H9 (cell line): ENCODE measurements at regions not wholly inside any gene's neighbourhood (a gene's known extent, or its start where the extent isn't known, plus 50 kb on each side); places are given as distances from the start of the nearest gene placed in this dataset.

Source experiments
- DNase-seq: peaks from one replicate; pipeline ENCODE4 v3.0.0-alpha.2; 2017
- H2AFZ ChIP-seq: one replicate; pipeline ENCODE4 v1.6.1; 2013; ENCODE audit warnings: mild to moderate bottlenecking, low read length, control low read depth, moderate library complexity
- H2AK5ac ChIP-seq: 2 replicates; pipeline ENCODE4 v1.6.1; 2013; ENCODE audit warnings: low read length, control low read depth, mixed read lengths; ENCODE audit not compliant: insufficient read length
- H2BK120ac ChIP-seq: one replicate; pipeline ENCODE4 v1.6.1; 2013; ENCODE audit warnings: low read depth, mild to moderate bottlenecking, low read length, control low read depth, inconsistent platforms; ENCODE audit not compliant: poor library complexity, severe bottlenecking
- H2BK12ac ChIP-seq: 2 replicates; pipeline ENCODE4 v1.6.1; 2013; ENCODE audit warnings: low read length, control low read depth, mixed read lengths, low read depth; ENCODE audit not compliant: insufficient read length
- H2BK15ac ChIP-seq: 2 replicates; pipeline ENCODE4 v1.6.1; 2013; ENCODE audit warnings: low read depth, low read length, control low read depth
- H2BK20ac ChIP-seq: one replicate; pipeline ENCODE4 v1.6.1; 2013; ENCODE audit warnings: low read depth, mild to moderate bottlenecking, low read length, control low read depth, inconsistent platforms; ENCODE audit not compliant: poor library complexity, severe bottlenecking
- H2BK5ac ChIP-seq: 2 replicates; pipeline ENCODE4 v1.6.1; 2013; ENCODE audit warnings: low read length, control low read depth, mixed read lengths; ENCODE audit not compliant: insufficient read length
- H3K14ac ChIP-seq: 2 replicates; pipeline ENCODE4 v1.6.1; 2013; ENCODE audit warnings: low read length, control low read depth; ENCODE audit not compliant: insufficient read depth
- H3K18ac ChIP-seq: 2 replicates; pipeline ENCODE4 v1.6.1; 2013; ENCODE audit warnings: low read depth, mild to moderate bottlenecking, mixed read lengths, low read length, control low read depth; ENCODE audit not compliant: insufficient read length
- H3K23ac ChIP-seq: 2 replicates; pipeline ENCODE4 v1.6.1; 2013; ENCODE audit warnings: low read length, control low read depth, mixed read lengths, low read depth; ENCODE audit not compliant: insufficient read length
- H3K23me2 ChIP-seq: 2 replicates; pipeline ENCODE4 v1.6.1; 2013; ENCODE audit warnings: low read depth, mild to moderate bottlenecking, mixed read lengths, low read length, control low read depth; ENCODE audit not compliant: insufficient read length, poor library complexity, severe bottlenecking
- H3K27ac ChIP-seq: 2 replicates; pipeline ENCODE4 v1.5.1; 2013; ENCODE audit warnings: low read length, control low read depth, mixed read lengths, low read depth; ENCODE audit not compliant: insufficient read length
- H3K27me3 ChIP-seq: 2 replicates; pipeline ENCODE4 v1.6.1; 2013; ENCODE audit warnings: low read length, control low read depth, inconsistent platforms; ENCODE audit not compliant: insufficient read depth
- H3K4ac ChIP-seq: 2 replicates; pipeline ENCODE4 v1.6.1; 2013; ENCODE audit warnings: low read depth, mild to moderate bottlenecking, control low read depth, inconsistent platforms, low read length, moderate library complexity
- H3K4me1 ChIP-seq: 2 replicates; pipeline ENCODE4 v1.6.1; 2013; ENCODE audit warnings: low read length, control low read depth, inconsistent platforms; ENCODE audit not compliant: insufficient read depth
- H3K4me2 ChIP-seq: 2 replicates; pipeline ENCODE4 v1.6.1; 2013; ENCODE audit warnings: low read length, control low read depth, mixed read lengths; ENCODE audit not compliant: insufficient read length, insufficient read depth
- H3K56ac ChIP-seq: 2 replicates; pipeline ENCODE4 v1.6.1; 2013; ENCODE audit warnings: low read depth, mild to moderate bottlenecking, mixed read lengths, low read length, control low read depth; ENCODE audit not compliant: insufficient read length
- H3K79me1 ChIP-seq: 2 replicates; pipeline ENCODE4 v1.6.1; 2013; ENCODE audit warnings: low read depth, mild to moderate bottlenecking, moderate library complexity, low read length, control low read depth, inconsistent platforms; ENCODE audit not compliant: insufficient read depth, poor library complexity, severe bottlenecking
- H3K79me2 ChIP-seq: 2 replicates; pipeline ENCODE4 v1.6.1; 2013; ENCODE audit warnings: low read length, control low read depth, inconsistent platforms; ENCODE audit not compliant: insufficient read depth
- H3K9ac ChIP-seq: 2 replicates; pipeline ENCODE4 v1.6.1; 2013; ENCODE audit warnings: low read length, control low read depth, mixed read lengths; ENCODE audit not compliant: insufficient read length; ENCODE audit errors: extremely low read depth
- H3K9me3 ChIP-seq: one replicate; pipeline ENCODE4 v1.6.1; 2013; ENCODE audit warnings: low read depth, low read length, inconsistent platforms; ENCODE audit not compliant: control insufficient read depth
- H3T11ph ChIP-seq: one replicate; pipeline ENCODE4 v1.6.1; 2013; ENCODE audit warnings: mild to moderate bottlenecking, low read length, control low read depth, inconsistent platforms
- H4K20me1 ChIP-seq: one replicate; pipeline ENCODE4 v1.6.1; 2013; ENCODE audit not compliant: control insufficient read depth, insufficient read length, insufficient read depth
- H4K5ac ChIP-seq: 2 replicates; pipeline ENCODE4 v1.6.1; 2013; ENCODE audit warnings: low read depth, mild to moderate bottlenecking, mixed read lengths, low read length, control low read depth; ENCODE audit not compliant: insufficient read length
- H4K8ac ChIP-seq: replicated peaks from 2 replicates; pipeline ENCODE4 v1.6.1; 2013; ENCODE audit warnings: low read length, control low read depth, mixed read lengths, low read depth; ENCODE audit not compliant: insufficient read length
- H4K91ac ChIP-seq: 2 replicates; pipeline ENCODE4 v1.6.1; 2013; ENCODE audit warnings: low read depth, mild to moderate bottlenecking, moderate library complexity, mixed read lengths, low read length, control low read depth; ENCODE audit not compliant: insufficient read length
- H3K27ac Mint-ChIP-seq, 3 experiments: 2 replicates in 2 of 3; 3 replicates in 1 of 3; pipeline ENCODE4 v1.8.0; 2020 to 2021; ENCODE audit warnings: mixed read lengths in 3 of 3, mild to moderate bottlenecking in 1 of 3, moderate library complexity in 1 of 3
- H3K27me3 Mint-ChIP-seq: 2 replicates; pipeline ENCODE4 v1.8.0; 2021; ENCODE audit warnings: low read depth, mild to moderate bottlenecking, moderate library complexity, mixed read lengths
- H3K36me3 Mint-ChIP-seq, 3 experiments: 2 replicates in 2 of 3; 3 replicates in 1 of 3; pipeline ENCODE4 v1.8.0; 2020 to 2021; ENCODE audit warnings: low read depth in 3 of 3, mixed read lengths in 3 of 3; ENCODE audit not compliant: insufficient read depth in 1 of 3
- H3K4me1 Mint-ChIP-seq, 2 experiments: 2 replicates each; pipeline ENCODE4 v1.8.0; 2020; ENCODE audit warnings: mixed read lengths in 2 of 2
- H3K4me3 Mint-ChIP-seq, 2 experiments: 2 replicates in 1 of 2; 3 replicates in 1 of 2; pipeline ENCODE4 v1.8.0; 2020 to 2021; ENCODE audit warnings: mild to moderate bottlenecking in 2 of 2, mixed read lengths in 2 of 2, moderate library complexity in 1 of 2
- H3K9me3 Mint-ChIP-seq, 2 experiments: 2 replicates in 1 of 2; 3 replicates in 1 of 2; pipeline ENCODE4 v1.8.0; 2020; ENCODE audit warnings: mild to moderate bottlenecking in 2 of 2, mixed read lengths in 2 of 2, moderate library complexity in 1 of 2
- CTCF ChIP-seq: fragments of 200-600 bp; sonication (generic); conservative IDR thresholded peaks from 3 replicates; pipeline ENCODE4 v1.8.0; 2021; ENCODE audit warnings: antibody characterized with exemption, mild to moderate bottlenecking
- WGBS: extraction: QIAGEN DNeasy Blood & Tissue Kit; methylation state at CpG from one replicate; pipeline ENCODE4 v1.1.7; 2013; ENCODE audit warnings: missing lambda C conversion rate, low lambda C conversion rate, mixed read lengths; ENCODE audit not compliant: insufficient read length; ENCODE audit errors: extremely low coverage; 5-methylcytosine and 5-hydroxymethylcytosine counted together

GRCh38 chr14:38083039-38083438, 124.7 kb upstream of the SSTR1 start:
- WGBS, result no CpG with 5 or more reads among the region's 1 CpG
- Histone ChIP-seq H3K23ac (no peak overlapping the region), H3K23me2 (no peaks in the 10 kb centered on the region), H3K9me3 (no peaks in the 10 kb centered on the region), H2BK20ac (no peak overlapping the region), H3K79me2 (no peaks in the 10 kb centered on the region), H3K18ac (no peak overlapping the region), H3K27ac (no peak overlapping the region), H2AFZ (no peak overlapping the region), H4K20me1 (no peaks in the 10 kb centered on the region), H3K27me3 (no peaks in the 10 kb centered on the region), H3K9ac (no peak overlapping the region), H3T11ph (no peak overlapping the region), H3K14ac (no peak overlapping the region), H3K79me1 (no peaks in the 10 kb centered on the region), H2AK5ac (no peak overlapping the region), H2BK12ac (no peak overlapping the region), H3K56ac (no peak overlapping the region), H4K91ac (no peak overlapping the region), H2BK5ac (no peak overlapping the region), H4K5ac (no peak overlapping the region), H2BK15ac (no peak overlapping the region), H3K4ac (no peak overlapping the region), H3K4me1 (peaks cover 5% of the 10 kb centered on the region), H2BK120ac (no peak overlapping the region), H3K4me2 (no peak overlapping the region), H4K8ac (no peak overlapping the region)
- no peaks in the 10 kb centered on the region for H3K9me3 Mint-ChIP-seq
- H3K27ac Mint-ChIP-seq, result no peak overlapping the region
- no peak for DNase-seq
- peaks cover 25 to 28% of the 10 kb centered on the region in 2 experiments for H3K4me1 Mint-ChIP-seq
- no peaks in the 10 kb centered on the region for H3K27me3 Mint-ChIP-seq
- no peak overlapping the region for H3K4me3 Mint-ChIP-seq
- TF ChIP-seq CTCF, result no peak
- no peaks in the 10 kb centered on the region; a peak in 1 of 7 replicates for H3K36me3 Mint-ChIP-seq
